ENCODE measurements at regions not wholly inside any gene's neighbourhood (a gene's known extent, or its start where the extent isn't known, plus 50 kb on each side); places are given as distances from the start of the nearest gene placed in this dataset.

DNA sequence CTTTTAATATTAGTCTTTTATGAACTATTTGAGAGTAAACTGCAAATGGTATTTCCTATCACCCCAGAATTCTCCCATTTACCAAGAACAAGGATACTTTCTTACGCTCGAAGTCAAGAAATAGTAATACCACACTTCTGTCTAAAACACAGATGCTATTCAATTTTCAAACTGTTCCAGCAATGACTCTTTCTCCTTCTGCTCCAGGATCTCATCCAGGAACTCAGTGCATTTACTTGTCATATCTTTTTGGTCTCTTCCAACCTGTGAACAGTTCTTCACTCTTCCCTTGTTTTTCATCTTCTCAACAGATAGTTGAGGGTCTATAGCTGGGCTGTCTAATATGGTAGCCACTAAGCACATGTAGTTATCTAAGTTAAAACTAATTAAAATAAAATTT lies 87.1 kb upstream of the GAP43 start:
- no peak for TF ChIP-seq CTCF (IDR thresholded peaks at IDR 0.05)
- no peak for TF ChIP-seq POLR2A (IDR thresholded peaks at IDR 0.05)

All from heart left ventricle (tissue), 13 donors.